ENCODE measurements at regions not wholly inside any gene's neighbourhood (a gene's known extent, or its start where the extent isn't known, plus 50 kb on each side); places are given as distances from the start of the nearest gene placed in this dataset.

GRCh38 chrX:69110116-69110530 is 55.1 kb downstream of the PJA1 start:
- no peak for DNase-seq (ENCODE audit: low read depth)
- TF ChIP-seq CTCF (IDR thresholded peaks at IDR 0.05; ENCODE audit: low read length, missing control alignments) = no peak
- no peak overlapping the region for H3K4me3 ChIP-seq (replicated peaks; ENCODE audit: low read depth, low read length)

- TF ChIP-seq CTCF (IDR thresholded peaks at IDR 0.05; ENCODE audit: low read length, missing control alignments) = no peak
- DNase-seq (ENCODE audit: low read depth) = no peak
- H3K4me3 ChIP-seq (replicated peaks; ENCODE audit: low read depth, low read length) = no peak overlapping the region
Observed at GRCh38 chrX:69109706-69110105, 55.5 kb downstream of the PJA1 start.

- DNase-seq (ENCODE audit: low read depth) = no peak
- TF ChIP-seq CTCF (IDR thresholded peaks at IDR 0.05; ENCODE audit: low read length, missing control alignments) = no peak
- no peak overlapping the region for H3K4me3 ChIP-seq (replicated peaks; ENCODE audit: low read depth, low read length)
Observed at GRCh38 chrX:69109036-69109663, 56.1 kb downstream of the PJA1 start.

- H3K4me3 ChIP-seq (replicated peaks; ENCODE audit: low read depth, low read length) = no peak overlapping the region
- no peak for DNase-seq (ENCODE audit: low read depth)
- no peak for TF ChIP-seq CTCF (IDR thresholded peaks at IDR 0.05; ENCODE audit: low read length, missing control alignments)
Observed at GRCh38 chrX:69107747-69108401, 57.4 kb downstream of the PJA1 start.

- DNase-seq (ENCODE audit: low read depth) = no peak
- H3K4me3 ChIP-seq (replicated peaks; ENCODE audit: low read depth, low read length) = no peak overlapping the region
- no peak for TF ChIP-seq CTCF (IDR thresholded peaks at IDR 0.05; ENCODE audit: low read length, missing control alignments)
Observed at GRCh38 chrX:69107231-69107739, 58.0 kb downstream of the PJA1 start.

- no peak overlapping the region for H3K4me3 ChIP-seq (replicated peaks; ENCODE audit: low read depth, low read length)
- TF ChIP-seq CTCF (IDR thresholded peaks at IDR 0.05; ENCODE audit: low read length, missing control alignments) = no peak
- no peak for DNase-seq (ENCODE audit: low read depth)
Observed at GRCh38 chrX:69104756-69105434, 60.4 kb downstream of the PJA1 start.

Data from fibroblast of pulmonary artery (primary cell).